ENCODE measurements at regions not wholly inside any gene's neighbourhood (a gene's known extent, or its start where the extent isn't known, plus 50 kb on each side); places are given as distances from the start of the nearest gene placed in this dataset.

- TF ChIP-seq ATF2 (IDR thresholded peaks at IDR 0.05; ENCODE audit: low read length) = no peak
- TF ChIP-seq GABPA (IDR thresholded peaks at IDR 0.05; ENCODE audit: borderline replicate concordance, insufficient read depth, low read length) = no peak
- no peak for TF ChIP-seq CTBP2 (IDR thresholded peaks at IDR 0.05; ENCODE audit: borderline replicate concordance, insufficient read depth, insufficient read length, low read length)
Measured at GRCh38 chr12:39235990-39236767, 206.7 kb downstream of the KIF21A start (continued).
